HG03039 (cell line): ENCODE measurements at regions not wholly inside any gene's neighbourhood (a gene's known extent, or its start where the extent isn't known, plus 50 kb on each side); places are given as distances from the start of the nearest gene placed in this dataset.
"Not testable (repeated sequence)": the region's sequence is repeated elsewhere in the genome, so short reads cannot be mapped to it uniquely, and the experiment has no call there.

Source experiments
- ATAC-seq: cut with Tn5 transposase; IDR thresholded peaks from one replicate; pipeline ENCODE4 v1.9.1; 2021; ENCODE audit warnings: mild to moderate bottlenecking, moderate library complexity; ENCODE audit not compliant: unreplicated experiment

DNA sequence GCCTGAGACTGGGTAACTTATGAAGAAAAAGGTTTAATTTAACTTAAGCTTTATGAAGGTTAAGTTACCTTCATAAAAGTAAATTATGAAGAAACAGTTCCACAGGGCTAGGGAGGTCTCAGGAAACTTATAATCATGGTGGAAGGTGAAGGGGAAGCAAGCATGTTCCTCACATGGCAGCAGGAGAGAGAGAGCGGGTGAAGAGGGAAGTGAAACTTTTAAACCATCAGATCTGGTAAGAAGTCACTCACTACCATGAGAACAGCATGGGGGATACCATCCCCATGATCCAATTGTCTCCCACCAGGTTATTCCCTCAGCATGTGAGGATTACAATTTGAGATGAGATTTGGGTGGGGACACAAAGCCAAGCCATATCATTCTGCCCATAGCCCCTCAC is 944.7 kb upstream of the NDST4 start:
- ATAC-seq: no peak

DNA sequence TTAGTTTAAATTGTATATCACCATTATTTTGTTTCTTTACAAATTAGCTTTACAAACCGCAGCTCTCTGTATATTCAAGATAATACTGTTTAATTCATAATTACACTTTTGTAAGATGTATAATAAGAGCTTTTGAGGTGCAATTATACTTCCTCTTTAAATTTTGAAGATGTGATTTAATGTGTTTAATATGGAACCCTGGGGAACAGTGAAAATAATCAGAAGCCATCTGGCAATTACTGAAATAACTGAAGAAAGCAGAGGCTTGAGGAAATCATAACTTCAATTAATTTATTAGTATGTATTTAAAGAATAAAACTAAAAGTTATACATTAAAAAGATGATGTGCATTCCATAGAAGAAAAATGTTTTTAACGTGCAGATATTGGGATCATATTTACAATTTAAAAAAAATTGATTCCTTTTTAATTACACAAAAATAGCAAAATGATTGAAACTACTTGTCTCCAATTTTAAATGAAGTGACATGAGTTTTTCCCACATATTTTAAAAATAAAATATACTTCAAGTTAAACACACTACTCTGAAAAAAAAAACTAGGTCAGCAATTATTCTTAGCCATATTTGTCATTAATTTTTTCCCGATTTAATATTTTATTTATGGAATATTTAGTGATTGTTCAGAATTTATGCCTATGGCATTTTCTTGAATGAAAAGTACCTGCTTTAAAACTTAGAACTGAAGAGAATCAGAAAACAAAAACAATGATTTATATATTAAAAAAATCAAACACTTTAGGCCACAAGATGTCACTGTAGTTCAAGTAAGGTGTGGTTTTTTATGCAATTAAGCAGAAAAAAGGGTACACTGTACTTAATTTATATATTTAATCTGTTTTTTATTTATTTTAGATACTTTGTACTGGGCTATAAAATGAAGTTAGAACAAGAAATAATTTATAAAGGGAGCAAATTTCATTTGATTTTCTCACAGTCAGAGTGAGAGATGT is 942.7 kb upstream of the NDST4 start:
- no peak for ATAC-seq

DNA sequence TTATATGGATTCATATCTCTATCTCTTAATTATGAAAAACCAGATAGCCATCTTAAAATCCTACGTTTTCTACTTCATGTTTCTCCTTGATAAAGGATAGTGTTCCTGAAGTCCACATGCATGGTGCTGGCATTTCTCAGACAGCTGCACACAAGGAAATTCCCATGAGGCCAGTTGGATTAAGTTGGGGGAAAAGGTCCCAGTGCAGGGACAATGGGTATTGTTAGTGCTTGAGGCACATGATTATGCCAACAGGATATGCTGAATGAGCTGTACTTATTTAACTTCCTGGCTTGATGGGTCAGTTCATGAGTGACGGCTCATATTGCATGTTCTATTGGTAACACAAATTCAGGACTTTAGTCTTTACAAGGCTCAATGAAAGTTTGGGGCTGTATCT is 913.9 kb upstream of the NDST4 start:
- no peak for ATAC-seq

DNA sequence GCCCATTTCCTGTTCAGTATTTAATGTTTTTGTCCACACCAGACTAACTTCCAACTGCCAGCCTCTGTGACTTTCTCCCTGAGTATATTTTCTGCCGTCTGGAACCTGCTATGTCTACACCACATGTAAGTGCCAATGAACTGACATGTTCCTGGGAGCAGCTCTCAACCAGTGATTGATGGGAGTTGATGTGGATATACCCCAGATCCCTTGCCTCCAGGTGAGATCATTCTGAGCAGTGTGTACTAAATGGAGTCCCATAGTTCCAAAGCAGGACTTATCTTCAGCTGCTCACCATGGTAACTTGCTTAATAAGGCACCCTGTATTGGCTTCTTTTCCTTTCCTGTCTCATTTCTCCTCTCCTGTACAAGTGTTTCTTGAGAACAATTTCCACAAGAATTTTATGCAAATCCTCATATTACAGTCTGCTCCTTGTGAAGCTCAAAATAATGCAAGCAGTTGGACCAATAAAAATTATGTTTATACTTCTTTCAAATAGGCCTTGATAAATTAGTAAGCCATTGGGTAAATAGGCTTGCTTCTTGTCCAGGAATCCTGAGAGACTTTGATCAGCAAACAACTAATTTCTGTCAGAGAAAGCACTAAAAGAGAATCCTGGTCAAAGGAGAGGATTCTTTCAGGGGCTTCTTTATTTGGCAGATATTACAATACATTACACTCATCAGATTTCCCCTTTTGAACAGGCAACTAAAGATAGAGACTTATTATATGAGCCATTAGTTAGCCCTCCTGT is 911.7 kb upstream of the NDST4 start:
- no peak for ATAC-seq

DNA sequence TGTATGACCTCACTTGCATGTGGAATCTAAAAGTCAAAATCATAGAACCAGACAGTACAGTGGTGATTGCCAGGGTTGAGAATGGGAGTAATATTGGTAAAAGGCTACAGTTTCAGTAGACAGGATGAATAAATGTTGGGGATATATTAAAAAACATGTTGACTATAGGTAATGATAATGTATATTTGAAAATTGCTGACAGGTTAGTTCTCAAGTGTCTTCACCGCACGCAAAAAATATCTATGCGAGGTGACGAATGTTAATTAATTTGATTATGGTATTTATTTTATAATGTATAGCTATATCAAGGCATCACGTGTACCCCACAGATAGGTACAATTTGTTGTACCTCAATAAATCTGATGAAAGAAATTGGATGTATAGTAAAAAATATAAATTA is 909.6 kb upstream of the NDST4 start:
- no peak for ATAC-seq

DNA sequence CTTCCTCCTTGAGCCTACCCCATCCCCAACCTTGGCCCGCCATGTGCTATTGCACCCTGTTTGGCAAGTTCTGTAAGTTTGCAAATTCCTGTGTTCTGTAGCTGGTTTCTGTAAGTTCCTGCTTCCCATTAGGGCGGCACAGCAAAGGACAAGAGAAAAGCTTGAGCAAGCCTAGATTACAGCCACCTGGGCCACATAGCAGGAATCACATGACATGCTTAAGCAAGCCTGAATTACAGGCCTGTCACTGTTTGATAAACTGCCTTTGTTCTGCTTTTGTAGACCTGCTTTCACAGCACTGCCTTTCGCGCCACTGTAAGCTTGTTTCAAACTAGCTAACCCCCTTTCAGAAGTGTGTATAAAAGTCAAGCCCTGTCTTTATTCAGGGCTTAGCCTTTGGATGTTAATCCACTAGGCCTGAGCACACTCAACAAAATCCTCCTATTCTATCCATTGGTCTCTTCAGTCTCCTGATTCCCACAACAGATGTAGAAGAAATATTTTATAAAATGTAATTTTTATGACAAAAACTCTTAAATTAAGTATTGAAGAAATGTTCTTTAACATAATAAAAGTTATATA is 906.8 kb upstream of the NDST4 start:
- ATAC-seq: no peak

DNA sequence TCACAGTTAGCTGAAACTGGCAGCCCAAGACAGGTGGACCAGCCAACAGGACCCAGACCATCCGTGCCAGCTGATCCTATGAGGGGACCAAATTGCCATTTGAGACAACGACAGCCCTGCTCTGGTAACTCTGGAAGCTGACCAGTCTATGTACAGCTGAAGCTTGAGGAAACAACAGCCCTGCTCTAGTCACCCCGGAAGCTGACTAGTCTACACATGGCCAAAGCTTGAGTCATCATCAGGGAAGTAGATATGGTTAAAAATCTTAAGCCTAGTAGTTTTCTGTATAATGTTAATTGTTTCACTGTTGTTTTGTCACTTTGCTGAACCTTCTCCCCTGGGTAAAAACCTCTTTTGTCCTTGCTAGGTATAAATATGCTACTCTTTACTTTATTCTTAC is 905.4 kb upstream of the NDST4 start:
- ATAC-seq: no peak

DNA sequence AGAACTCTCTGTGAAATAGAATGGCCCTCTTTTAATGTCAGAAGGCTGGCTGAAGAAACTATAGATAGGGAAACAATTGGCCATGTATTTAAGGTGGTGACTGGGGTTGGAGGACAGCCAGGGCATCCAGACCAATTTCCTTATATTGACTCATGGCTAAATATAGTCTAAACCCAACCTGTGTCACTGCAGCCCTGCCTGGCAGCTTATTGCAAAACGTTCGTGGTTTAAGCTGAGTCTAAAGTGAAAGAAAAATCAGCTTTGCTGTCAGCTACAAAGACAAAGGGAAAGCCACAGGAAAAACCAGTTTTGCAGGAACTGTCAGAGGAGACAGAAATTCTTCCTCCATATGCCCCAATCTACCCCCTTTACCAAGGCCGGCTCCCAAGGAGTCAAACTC is 902.8 kb upstream of the NDST4 start:
- ATAC-seq: no peak

DNA sequence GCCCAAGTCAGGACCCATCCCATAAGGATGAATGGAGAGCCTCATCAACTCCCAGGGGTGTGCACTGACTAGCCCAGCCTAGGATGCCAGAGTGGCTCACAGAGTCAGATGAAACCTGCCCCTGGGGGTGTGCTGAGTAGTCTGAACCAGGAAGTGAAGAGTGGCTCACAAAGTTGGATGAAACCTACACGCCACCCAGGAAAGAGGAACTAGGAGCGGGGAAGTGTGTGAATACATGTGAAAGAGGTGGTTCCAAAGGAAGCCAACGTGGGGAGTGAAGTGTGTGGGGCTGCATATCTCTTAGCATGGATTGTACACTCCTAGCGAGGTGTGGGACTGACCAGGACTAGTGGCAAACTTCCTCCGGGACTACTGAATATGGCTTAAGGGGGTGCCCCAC is 902.1 kb upstream of the NDST4 start:
- no peak for ATAC-seq

DNA sequence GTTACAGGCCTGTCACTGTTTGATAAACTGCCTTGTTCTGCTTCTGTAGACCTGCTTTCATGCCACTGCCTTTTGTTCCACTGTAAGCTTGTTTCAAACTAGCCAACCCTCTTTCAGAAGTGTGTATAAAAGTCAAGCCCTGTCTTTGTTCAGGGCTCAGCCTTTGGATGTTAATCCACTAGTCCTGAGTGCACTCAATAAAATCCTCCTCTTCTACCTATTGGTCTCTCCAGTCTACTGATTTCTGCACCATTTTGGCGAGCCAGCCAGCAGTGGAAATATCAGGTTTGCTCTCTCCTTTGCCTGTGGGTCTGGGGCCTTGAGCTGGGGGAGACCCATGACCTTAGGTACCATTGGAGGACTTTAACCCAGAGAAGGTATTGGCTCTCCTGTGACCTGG is 901.6 kb upstream of the NDST4 start:
- ATAC-seq: no peak

DNA sequence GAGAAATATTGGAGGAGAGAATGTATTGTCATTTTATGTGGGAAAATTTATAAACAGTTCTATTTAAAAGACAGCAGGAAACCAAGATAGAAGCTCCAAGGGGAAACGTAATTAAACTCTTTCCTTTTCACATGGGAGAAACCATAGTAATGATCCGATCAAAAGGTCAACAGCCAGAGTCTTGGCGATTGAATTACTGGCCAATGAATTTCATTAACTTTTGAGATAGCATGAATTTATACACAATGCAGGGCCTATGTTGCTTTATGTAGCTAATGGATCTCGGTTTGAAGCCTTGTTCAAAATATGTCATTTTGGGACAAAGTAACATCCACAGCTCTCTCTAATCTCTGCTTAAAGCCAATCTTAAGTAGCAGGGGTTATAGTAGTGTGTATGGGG is 897.5 kb upstream of the NDST4 start:
- no peak for ATAC-seq

DNA sequence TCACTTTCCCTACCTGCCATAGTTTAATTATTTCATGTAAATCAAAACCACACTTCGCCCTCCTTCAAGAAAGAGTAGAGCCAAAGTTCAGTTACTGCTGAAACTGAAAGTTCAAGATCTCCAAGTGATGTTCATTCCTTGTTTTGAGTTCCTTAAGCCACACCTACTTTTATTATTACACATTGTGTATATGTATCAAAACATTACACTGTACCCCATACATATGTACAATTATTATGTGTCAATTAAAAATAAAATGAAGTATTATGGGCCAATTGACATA is 892.3 kb upstream of the NDST4 start:
- ATAC-seq: no peak

DNA sequence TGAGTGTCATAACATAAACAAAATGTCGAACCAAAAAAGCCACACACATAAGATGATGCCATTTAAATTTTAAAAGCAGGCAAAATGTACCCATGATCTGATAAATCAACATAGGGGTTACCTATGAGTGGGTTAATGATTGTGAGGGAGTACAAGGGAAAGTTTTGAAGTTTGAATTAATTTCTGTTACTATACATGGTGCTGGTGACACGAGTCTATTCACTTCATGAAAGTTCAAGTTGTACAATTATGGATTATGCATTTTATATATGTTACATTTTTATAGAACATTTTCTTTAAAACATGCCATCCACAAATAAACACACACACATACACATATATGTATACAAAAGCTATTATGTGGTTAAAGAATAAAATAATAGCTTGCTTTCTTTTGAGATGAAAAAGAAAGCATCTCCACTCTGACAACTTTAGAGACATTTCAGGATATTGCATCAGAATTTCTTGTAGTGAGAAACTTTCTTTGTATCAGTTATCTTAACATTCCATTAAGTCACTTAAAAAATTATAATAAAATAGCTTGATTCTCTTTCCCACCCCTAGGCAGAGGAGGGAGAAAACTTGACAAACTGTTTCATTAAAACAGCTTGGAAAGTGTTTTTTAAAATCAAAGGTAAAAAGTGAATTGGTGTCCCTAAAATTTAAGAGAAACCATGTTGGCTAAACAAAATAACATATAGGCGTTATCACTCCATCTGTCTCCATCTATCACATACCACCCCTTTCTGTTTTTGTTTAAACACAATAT is 891.8 kb upstream of the NDST4 start:
- ATAC-seq: no peak

DNA sequence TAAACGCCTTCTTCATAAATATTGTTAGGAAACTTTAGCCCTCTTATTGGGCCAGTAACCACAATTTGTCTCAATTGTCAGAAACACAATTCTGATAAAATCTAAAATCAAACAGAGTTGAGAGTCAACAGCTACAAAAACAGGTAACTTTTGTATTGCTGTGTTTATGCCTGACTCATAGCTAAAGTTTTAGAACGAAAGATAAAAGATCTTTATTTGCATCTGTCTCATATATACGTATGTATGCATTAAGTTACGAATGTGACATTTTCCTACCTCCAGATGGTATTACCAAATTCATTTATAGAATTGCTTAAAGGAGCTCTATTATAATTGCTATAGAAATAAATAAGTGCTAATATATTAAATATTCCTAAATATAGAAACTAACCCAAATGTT is 887.9 kb upstream of the NDST4 start:
- ATAC-seq: no peak

DNA sequence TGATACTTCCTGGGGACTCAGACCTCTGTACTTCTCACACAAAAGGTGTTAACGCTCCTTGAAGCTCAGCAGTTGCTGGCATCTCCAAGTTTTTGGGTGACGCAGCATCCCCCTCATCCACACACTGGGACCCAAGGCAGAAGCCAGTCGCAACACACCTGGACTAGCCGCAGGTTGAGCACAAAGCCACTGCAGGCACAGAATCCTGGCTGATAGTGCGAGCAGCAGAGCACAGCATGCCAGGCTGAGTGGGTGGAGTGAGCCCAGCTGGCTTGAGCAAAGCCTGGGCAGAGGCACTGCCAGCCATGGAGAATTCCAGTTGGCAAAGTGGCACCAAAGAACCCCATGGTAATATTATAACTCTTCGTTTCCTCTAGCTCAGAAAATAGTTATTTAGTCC is 873.2 kb upstream of the NDST4 start:
- no peak for ATAC-seq

DNA sequence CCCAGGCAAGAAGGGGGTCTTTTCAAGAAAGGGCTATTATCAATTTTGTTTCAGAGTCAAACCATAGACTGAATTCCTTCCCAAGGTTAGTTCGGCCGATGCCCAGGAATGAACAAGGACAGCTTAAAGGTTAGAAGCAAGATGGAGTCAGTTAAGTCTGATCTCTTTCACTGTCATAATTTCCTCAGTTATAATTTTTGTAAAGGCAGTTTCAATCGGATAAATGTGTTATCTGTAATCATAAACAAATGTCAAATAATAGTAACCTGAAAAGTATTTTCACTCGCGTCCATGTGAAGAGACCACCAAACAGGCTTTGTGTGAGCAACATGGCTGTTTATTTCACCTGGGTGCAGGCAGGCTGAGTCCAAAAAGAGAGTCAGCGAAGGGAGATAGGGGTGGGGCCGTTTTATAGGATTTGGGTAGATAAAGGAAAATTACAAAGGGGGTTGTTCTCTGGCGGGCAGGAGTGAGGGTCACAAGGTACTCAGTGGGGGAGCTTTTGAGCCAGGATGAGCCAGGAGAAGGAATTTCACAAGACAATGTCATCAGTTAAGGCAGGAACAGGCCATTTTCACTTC is 862.1 kb upstream of the NDST4 start:
- not testable (repeated sequence) for ATAC-seq

DNA sequence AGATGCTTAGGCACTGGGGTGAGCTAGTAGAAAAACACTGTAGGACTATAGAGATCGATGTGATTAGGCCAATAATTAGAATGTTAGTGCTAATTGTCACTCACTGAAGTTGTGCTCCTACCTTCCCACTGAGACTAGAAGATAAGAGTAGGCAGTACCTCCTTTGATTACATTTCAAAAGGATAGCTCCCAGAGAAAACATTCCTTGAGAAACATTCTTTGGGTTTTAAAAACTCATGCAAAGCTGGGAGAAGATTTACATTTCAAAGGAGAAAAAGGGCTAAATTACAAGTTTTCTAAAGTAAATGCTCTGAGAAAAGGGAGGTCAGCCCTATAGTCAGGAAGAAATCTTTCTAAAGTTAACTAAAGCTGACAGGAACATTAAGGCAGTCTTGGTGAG is 860.3 kb upstream of the NDST4 start:
- no peak for ATAC-seq

DNA sequence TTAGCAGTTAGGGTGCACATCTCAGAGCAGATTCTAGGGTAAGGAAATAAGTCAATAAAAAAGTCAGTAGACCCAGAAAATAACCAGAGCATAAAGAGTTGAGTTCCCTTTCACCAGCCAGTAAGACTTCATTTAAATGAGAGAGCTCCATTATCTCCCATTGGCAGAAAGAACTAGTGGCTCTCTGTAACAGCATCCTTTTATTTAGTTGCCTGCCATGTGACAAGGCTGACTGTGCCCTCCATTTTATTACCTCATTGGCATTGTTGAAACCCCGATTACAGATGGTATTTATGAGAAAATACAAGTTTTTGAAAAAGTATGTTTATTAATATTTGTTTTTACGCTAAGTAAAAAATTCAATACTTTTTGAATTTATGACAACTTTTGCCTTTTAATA is 859.5 kb upstream of the NDST4 start:
- ATAC-seq: no peak

DNA sequence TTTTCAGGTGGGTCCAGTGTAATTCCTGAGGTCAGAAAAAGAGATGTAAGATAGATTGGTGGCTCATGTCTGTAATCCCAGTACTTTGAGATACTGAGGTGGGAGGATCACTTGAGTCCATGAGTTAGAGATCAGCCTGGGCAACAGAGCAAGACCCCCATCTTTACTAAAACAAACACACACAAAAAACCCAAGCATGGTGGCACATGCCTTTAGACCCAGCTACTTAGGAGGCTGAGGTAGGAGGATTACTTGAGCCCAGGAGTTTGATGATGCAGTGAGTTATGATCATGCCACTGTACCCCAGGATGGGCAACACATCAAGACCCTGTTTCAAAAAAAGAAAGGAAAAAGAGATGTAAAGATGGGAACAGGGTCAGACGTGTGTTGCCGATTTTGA is 857.4 kb upstream of the NDST4 start:
- no peak for ATAC-seq

DNA sequence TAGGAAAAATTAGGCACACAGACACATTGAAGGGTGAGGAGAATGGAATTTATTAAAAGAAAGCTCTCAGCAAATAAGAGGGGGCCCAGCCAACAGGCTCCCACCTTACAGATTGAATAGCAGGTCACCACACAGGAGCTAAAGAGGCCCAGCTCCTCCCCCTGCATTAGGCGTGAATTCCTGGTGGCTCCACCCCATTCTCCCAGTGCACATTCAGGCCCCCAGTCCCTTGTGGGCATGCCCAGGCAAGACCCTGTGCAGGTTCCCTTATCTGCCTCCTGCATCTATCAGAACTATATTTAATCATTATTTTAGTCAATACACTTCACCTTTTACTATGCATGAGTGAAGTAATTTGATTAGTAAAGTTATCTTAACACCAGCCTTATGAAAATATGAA is 856.3 kb upstream of the NDST4 start:
- no peak for ATAC-seq

DNA sequence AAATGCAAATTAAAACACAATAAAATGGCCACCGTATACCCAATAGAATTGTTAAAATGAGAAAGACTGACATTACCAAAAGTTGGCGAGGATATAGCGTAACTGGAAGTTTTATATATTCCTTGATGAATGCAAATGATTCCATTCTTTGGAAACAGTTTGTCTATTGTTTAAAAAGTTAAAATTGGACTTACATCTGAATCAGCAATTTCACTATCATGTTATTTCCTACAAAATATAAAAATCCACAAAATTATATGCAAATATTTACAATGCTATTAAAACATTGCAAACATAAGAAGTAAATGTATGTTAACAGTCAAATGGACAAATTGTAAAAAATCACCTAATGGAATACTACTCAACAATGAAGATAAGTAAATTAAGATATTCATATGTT is 852.2 kb upstream of the NDST4 start:
- no peak for ATAC-seq
